Upper lobe of left lung (tissue), 6 donors: ENCODE measurements at regions not wholly inside any gene's neighbourhood (a gene's known extent, or its start where the extent isn't known, plus 50 kb on each side); places are given as distances from the start of the nearest gene placed in this dataset.

Source experiments
- ATAC-seq, 2 donors: fragments of 200-7000 bp; cut with Tn5 transposase; one replicate each; pipeline ENCODE4 v1.9.1; 2022; ENCODE audit warnings: mild to moderate bottlenecking in 2 of 2, moderate library complexity in 2 of 2; ENCODE audit not compliant: low FRiP score in 2 of 2
- DNase-seq, 2 donors: peaks; one replicate each; pipeline ENCODE4 v3.0.0-alpha.2; 2019 to 2020
- H3K27ac ChIP-seq, 4 donors: fragments of 200-600 bp; sonication (generic); one replicate each; pipeline ENCODE4 v1.5.1; 2016 to 2019
- H3K27me3 ChIP-seq, 4 donors: fragments of 200-600 bp; sonication (generic); one replicate each; pipeline ENCODE4 v1.5.1; 2017 to 2019
- H3K36me3 ChIP-seq, 4 donors: fragments of 200-600 bp; sonication (generic); one replicate each; pipeline ENCODE4 v1.5.1; 2016 to 2019
- H3K4me1 ChIP-seq, 4 donors: fragments of 200-600 bp; sonication (generic); one replicate each; pipeline ENCODE4 v1.5.1; 2018 to 2019
- H3K4me3 ChIP-seq, 4 donors: fragments of 200-600 bp; sonication (generic); one replicate each; pipeline ENCODE4 v1.5.1; 2017 to 2019; ENCODE audit warnings: mild to moderate bottlenecking in 2 of 4, moderate library complexity in 1 of 4
- H3K9me3 ChIP-seq, 4 donors: fragments of 200-600 bp; sonication (generic); one replicate each; pipeline ENCODE4 v1.5.1; 2018 to 2019
- EP300 ChIP-seq, 4 donors: sonication (generic); formaldehyde crosslinking; IDR thresholded peaks; one replicate each; pipeline ENCODE4 v1.5.1; 2017; ENCODE audit warnings: antibody characterized with exemption in 4 of 4, control low read depth in 2 of 4
- POLR2A ChIP-seq, 4 donors: fragments of 450-650 bp; IDR thresholded peaks; one replicate each; pipeline ENCODE4 v1.5.1; 2016 to 2017; ENCODE audit warnings: antibody characterized with exemption in 4 of 4, mild to moderate bottlenecking in 2 of 4
- POLR2AphosphoS5 ChIP-seq, 2 donors: sonication (generic); formaldehyde crosslinking; IDR thresholded peaks; one replicate each; pipeline ENCODE4 v1.5.1; 2017; ENCODE audit warnings: antibody characterized with exemption in 2 of 2
- WGBS, 2 donors: methylation state at CpG; one replicate each; pipeline ENCODE4 v1.1.5; 2017 to 2018; 5-methylcytosine and 5-hydroxymethylcytosine counted together
- TF ChIP-seq, protein P1 (sequence below), 6 experiments: fragments of 450-650 bp in 4 of 6; fragments of 200-600 bp in 2 of 6; sonication (generic) in 2 of 6; IDR thresholded peaks; one replicate each; pipeline ENCODE4 v1.5.1; 2016 to 2019; ENCODE audit warnings: antibody characterized with exemption in 6 of 6
- donor health status: DM: no; HTN: no; CAD: no; lungs with moderate emphysema.
- donor health status: DM: no; HTN: yes; CAD: no; lungs with severe emphysema.

DNA sequence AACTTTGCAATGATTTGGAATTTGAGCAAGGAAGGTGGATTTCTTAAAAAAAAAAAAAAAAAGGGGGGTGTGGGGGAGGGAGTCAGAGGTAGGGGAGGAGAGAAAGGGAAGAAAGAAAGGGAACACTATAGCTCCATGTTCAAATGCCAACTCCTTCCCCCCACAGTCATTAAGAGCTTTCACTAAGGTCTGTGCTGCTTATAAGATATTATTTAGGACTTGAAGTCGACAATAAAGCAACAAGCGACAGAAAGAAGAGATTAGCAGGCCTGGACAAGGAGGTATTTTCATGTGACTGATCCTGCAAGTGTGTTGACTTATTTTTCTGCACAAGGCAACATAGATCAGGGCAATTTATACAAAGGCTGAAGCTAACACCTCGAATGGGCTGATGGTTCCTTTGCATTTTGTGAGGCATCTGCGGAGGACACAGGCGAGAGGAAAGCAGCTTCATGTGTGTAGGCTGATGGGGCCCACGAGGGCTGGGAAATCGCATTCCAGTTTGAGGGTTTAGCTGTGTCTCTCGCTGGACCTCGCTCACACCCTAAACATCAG lies 382.0 kb downstream of the SOX11 start:
- 81 to 82% methylated on average over 9 of the region's 9 CpGs for WGBS, 2 donors
- Histone ChIP-seq H3K9me3 (no peaks in the 10 kb centered on the region), H3K4me3 (no peak overlapping the region), H3K36me3 (no peaks in the 10 kb centered on the region), H3K27me3 (no peaks in the 10 kb centered on the region), H3K27ac (no peak overlapping the region), H3K4me1 (peaks cover 0 to 6% (median 0%) of the 10 kb centered on the region in 4 donors)
- ATAC-seq: no peak
- no peak for DNase-seq
- TF ChIP-seq EP300 (IDR thresholded peaks at IDR 0.05): no peak

DNA sequence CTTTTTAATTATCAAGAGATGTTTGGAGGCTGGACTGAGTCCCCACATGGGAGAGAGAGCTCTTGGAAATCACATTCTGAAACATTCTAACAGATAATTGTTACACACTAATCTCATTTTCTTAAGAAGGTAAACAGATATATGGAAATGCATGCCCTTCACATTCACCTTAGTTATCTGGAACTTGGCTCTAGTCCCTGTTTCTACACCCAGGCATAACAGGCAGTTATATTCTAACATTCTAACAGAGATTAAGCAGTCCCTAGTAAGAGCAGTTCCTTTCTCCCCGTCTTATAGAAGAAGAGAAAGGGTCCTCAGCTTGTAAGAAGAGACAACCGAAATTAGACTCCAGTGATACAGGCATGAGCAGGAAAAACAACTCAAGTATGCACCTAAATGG lies 385.4 kb downstream of the SOX11 start:
- ATAC-seq (no peak), DNase-seq (no peak)
- Histone ChIP-seq H3K27ac (no peak overlapping the region), H3K27me3 (no peaks in the 10 kb centered on the region), H3K36me3 (no peaks in the 10 kb centered on the region), H3K4me1 (peaks cover 0 to 6% (median 0%) of the 10 kb centered on the region in 4 donors), H3K4me3 (no peak overlapping the region), H3K9me3 (no peaks in the 10 kb centered on the region)
- TF ChIP-seq EP300 (IDR thresholded peaks at IDR 0.05): no peak
- TF ChIP-seq POLR2AphosphoS5 (IDR thresholded peaks at IDR 0.05): no peak
- no peak for TF ChIP-seq POLR2A (IDR thresholded peaks at IDR 0.05)
- TF ChIP-seq, protein P1, sequence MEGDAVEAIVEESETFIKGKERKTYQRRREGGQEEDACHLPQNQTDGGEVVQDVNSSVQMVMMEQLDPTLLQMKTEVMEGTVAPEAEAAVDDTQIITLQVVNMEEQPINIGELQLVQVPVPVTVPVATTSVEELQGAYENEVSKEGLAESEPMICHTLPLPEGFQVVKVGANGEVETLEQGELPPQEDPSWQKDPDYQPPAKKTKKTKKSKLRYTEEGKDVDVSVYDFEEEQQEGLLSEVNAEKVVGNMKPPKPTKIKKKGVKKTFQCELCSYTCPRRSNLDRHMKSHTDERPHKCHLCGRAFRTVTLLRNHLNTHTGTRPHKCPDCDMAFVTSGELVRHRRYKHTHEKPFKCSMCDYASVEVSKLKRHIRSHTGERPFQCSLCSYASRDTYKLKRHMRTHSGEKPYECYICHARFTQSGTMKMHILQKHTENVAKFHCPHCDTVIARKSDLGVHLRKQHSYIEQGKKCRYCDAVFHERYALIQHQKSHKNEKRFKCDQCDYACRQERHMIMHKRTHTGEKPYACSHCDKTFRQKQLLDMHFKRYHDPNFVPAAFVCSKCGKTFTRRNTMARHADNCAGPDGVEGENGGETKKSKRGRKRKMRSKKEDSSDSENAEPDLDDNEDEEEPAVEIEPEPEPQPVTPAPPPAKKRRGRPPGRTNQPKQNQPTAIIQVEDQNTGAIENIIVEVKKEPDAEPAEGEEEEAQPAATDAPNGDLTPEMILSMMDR (IDR thresholded peaks at IDR 0.05): no peak
- WGBS, 2 donors: 54 to 67% methylated on average over 2 of the region's 2 CpGs

DNA sequence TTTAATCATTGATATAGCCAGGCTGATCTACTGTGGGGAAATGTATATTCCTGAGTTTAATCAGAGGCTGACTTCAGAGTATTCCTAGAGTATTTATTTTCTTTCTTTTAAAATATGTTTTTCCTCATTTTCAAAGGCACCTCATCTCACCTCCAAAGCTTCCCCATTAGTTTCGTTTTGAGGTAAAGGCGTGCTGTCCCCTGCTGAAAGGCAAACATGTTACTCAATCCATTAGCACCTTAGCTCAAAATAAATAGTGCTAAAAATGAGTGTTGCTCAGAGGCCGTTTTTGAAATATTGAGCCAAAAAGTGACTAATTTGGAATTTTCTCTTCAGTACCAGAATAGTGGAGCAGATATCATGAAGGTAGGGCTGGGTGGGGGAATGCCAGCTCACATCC lies 386.2 kb downstream of the SOX11 start:
- Histone ChIP-seq H3K27ac (no peak overlapping the region), H3K36me3 (no peaks in the 10 kb centered on the region), H3K4me1 (peaks cover 0 to 6% (median 0%) of the 10 kb centered on the region in 4 donors), H3K27me3 (no peaks in the 10 kb centered on the region), H3K9me3 (no peaks in the 10 kb centered on the region), H3K4me3 (no peak overlapping the region)
- DNase-seq (no peak), ATAC-seq (no peak)
- TF ChIP-seq POLR2AphosphoS5 (IDR thresholded peaks at IDR 0.05): no peak
- no peak for TF ChIP-seq POLR2A (IDR thresholded peaks at IDR 0.05)
- TF ChIP-seq, protein P1 (IDR thresholded peaks at IDR 0.05): no peak
- no peak for TF ChIP-seq EP300 (IDR thresholded peaks at IDR 0.05)
- 44 to 45% methylated on average over 3 of the region's 3 CpGs for WGBS, 2 donors

DNA sequence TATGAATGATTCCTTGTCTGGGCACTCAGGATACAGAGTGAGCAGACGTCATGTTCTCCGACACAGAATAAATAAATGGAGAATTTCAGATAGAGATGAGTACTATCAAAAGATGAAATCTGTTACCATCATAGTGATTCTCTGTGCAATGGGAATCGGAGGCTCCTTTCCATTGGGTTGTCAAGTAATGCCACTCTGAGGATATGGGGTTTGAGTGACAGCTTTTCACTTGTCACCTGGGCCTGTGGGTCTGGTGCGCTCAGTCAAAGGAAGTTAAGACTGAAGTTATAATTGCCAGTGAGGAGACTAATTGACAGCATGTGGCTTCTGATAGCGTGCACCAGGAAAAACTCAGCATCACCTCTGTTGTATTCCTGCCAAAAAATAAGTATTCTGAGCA lies 387.2 kb downstream of the SOX11 start:
- 65 to 82% methylated on average over 5 of the region's 5 CpGs for WGBS, 2 donors
- H3K27me3 ChIP-seq: no peaks in the 10 kb centered on the region

DNA sequence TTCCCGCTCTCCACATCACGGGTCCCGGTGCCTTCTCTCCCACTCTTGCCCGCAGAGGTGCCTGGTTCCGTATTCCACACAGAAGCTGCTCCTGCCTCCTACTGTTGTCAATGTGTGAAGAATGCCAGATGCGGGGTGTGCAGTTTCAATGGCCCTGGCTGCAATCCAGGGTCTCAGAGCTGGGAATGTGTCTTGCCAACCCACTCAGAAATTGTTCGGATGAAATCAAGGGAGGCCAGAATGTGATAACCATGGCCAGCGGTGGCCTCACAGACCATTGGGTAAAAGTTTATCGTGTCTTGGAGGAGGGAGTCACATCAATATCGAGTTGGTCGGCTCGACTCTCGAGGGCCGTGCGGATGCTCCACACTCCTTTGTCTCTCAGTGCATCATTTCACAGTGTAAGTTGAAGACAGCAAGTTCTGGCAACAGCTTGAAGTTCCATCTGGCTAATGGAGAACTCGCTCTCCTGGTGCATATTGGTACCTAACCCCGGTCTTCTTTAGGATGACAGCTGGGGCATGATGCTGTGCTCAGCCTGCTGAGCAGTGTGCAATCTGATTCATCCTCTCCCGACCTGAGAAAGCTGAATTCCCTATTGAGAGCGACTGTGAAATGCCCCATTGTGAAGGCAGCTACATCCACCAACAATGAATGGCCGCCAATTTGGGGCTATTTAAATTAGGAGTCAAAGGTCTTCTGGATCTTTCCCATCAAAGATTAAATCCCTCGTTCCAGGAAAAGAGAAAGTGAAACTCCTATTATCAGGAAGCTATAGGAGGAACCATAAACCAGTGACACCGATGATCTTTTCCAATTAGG lies 389.0 kb downstream of the SOX11 start:
- TF ChIP-seq, protein P1 (IDR thresholded peaks at IDR 0.05): no peak
- TF ChIP-seq POLR2A (IDR thresholded peaks at IDR 0.05): no peak
- TF ChIP-seq POLR2AphosphoS5 (IDR thresholded peaks at IDR 0.05): no peak
- TF ChIP-seq EP300 (IDR thresholded peaks at IDR 0.05): no peak
- Histone ChIP-seq H3K4me1 (peaks cover 0 to 6% (median 0%) of the 10 kb centered on the region in 4 donors), H3K9me3 (no peaks in the 10 kb centered on the region), H3K27ac (no peak overlapping the region), H3K36me3 (no peaks in the 10 kb centered on the region), H3K27me3 (no peaks in the 10 kb centered on the region), H3K4me3 (no peak overlapping the region)
- DNase-seq: peak in 1 of 2 donors; percentile 15
- ATAC-seq: no peak
- WGBS, 2 donors: 88 to 89% methylated on average over 22 of the region's 22 CpGs

More for the DNA sequence above, 387.2 kb downstream of the SOX11 start:
- Histone ChIP-seq H3K27ac (no peak overlapping the region), H3K9me3 (no peaks in the 10 kb centered on the region), H3K36me3 (no peaks in the 10 kb centered on the region), H3K4me3 (no peak overlapping the region), H3K4me1 (peaks cover 0 to 6% (median 0%) of the 10 kb centered on the region in 4 donors)
- no peak for TF ChIP-seq POLR2A (IDR thresholded peaks at IDR 0.05)
- TF ChIP-seq, protein P1 (IDR thresholded peaks at IDR 0.05): no peak
- no peak for TF ChIP-seq POLR2AphosphoS5 (IDR thresholded peaks at IDR 0.05)
- TF ChIP-seq EP300 (IDR thresholded peaks at IDR 0.05): no peak
- DNase-seq: no peak
- ATAC-seq: no peak
